Naive thymus-derived CD8-positive, alpha-beta T cell (primary cell): ENCODE measurements at regions not wholly inside any gene's neighbourhood (a gene's known extent, or its start where the extent isn't known, plus 50 kb on each side); places are given as distances from the start of the nearest gene placed in this dataset.

Experiments used
- ATAC-seq, 2 donors: fragments of 150-1000 bp; cut with Tn5 transposase in 1 of 2; sonication (Bioruptor Pico), chemical (Tn5 transposase) in 1 of 2; 1 replicate in 1 of 2; 2 replicates in 1 of 2; pipeline ENCODE4 v1.10.0; 2021; ENCODE audit warnings: mild to moderate bottlenecking in 2 of 2, moderate library complexity in 2 of 2
- POLR2A ChIA-PET: fragments of 350-600 bp; sonication (Branson Sonifier 250); formaldehyde crosslinking; loops from one replicate; lab custom pipeline; 2021; ENCODE audit warnings: antibody characterized with exemption; lab: Charles Lee
- DNase-seq, 10 donors: peaks; one replicate each; pipeline versions ENCODE4 v3.0.0 to v3.0.0-alpha.2; 2020 to 2022
- H3K27ac Mint-ChIP-seq, 10 donors: one replicate each; pipeline ENCODE4 v1.8.0; 2020 to 2022; ENCODE audit warnings: mild to moderate bottlenecking in 10 of 10, mixed read lengths in 10 of 10, moderate library complexity in 4 of 10, inconsistent platforms in 1 of 10
- H3K27me3 Mint-ChIP-seq, 5 donors: one replicate each; pipeline ENCODE4 v1.8.0; 2021 to 2022; ENCODE audit warnings: mixed read lengths in 5 of 5
- H3K36me3 Mint-ChIP-seq, 3 donors: one replicate each; pipeline ENCODE4 v1.8.0; 2020 to 2022; ENCODE audit warnings: mixed read lengths in 3 of 3, mild to moderate bottlenecking in 2 of 3, inconsistent platforms in 1 of 3
- H3K4me1 Mint-ChIP-seq, 4 donors: one replicate each; pipeline ENCODE4 v1.8.0; 2021 to 2022; ENCODE audit warnings: mixed read lengths in 4 of 4
- H3K4me3 Mint-ChIP-seq, 10 donors: one replicate each; pipeline ENCODE4 v1.8.0; 2020 to 2022; ENCODE audit warnings: mild to moderate bottlenecking in 10 of 10, mixed read lengths in 10 of 10, moderate library complexity in 6 of 10, inconsistent platforms in 1 of 10
- H3K9me3 Mint-ChIP-seq, 9 donors: one replicate each; pipeline ENCODE4 v1.8.0; 2020 to 2022; ENCODE audit warnings: mixed read lengths in 9 of 9, mild to moderate bottlenecking in 3 of 9, inconsistent platforms in 1 of 9, moderate library complexity in 1 of 9

DNA sequence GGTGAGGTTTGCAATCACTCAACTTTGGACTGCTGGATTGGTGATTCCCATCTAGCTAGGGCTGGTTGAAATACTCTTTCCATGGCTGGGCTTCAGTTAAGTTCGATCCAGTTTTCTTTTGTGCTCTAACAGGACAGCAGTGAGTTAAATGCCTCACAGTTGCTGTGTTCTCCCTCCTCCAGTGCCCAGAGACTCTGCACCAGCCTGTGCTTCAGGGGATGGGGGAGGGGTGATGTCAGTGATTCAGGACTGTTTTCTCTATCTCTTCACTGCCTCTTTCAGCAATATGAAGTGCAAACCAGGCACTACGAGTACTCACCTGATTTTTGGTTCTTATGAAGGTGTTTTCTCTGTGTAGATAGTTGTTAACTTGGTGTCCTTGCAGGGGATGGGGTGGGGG, 88.2 kb upstream of the FAM83B start:
- Mint-ChIP-seq H3K27ac (no peak overlapping the region), H3K9me3 (peaks cover 0 to 5% (median 0%) of the 10 kb centered on the region in 9 donors), H3K27me3 (no peaks in the 10 kb centered on the region), H3K4me1 (no peaks in the 10 kb centered on the region), H3K4me3 (no peak overlapping the region), H3K36me3 (no peaks in the 10 kb centered on the region)
- ATAC-seq = no peak
- no peak for DNase-seq
- POLR2A ChIA-PET = no interaction called here

- Mint-ChIP-seq H3K4me1 (no peaks in the 10 kb centered on the region), H3K4me3 (no peak overlapping the region), H3K36me3 (no peaks in the 10 kb centered on the region), H3K27ac (no peak overlapping the region), H3K9me3 (peaks cover 0 to 12% (median 3%) of the 10 kb centered on the region in 9 donors), H3K27me3 (no peaks in the 10 kb centered on the region)
- POLR2A ChIA-PET = no interaction called here
- DNase-seq (no peak), ATAC-seq (no peak)
Measured at GRCh38 chr6:54768494-54768893, 78.1 kb upstream of the FAM83B start.

- Mint-ChIP-seq H3K4me3 (no peak overlapping the region), H3K36me3 (no peaks in the 10 kb centered on the region), H3K27ac (no peak overlapping the region), H3K27me3 (no peaks in the 10 kb centered on the region), H3K4me1 (no peaks in the 10 kb centered on the region), H3K9me3 (peaks cover 0 to 8% (median 0%) of the 10 kb centered on the region in 9 donors)
- DNase-seq = no peak
- POLR2A ChIA-PET = no interaction called here
- ATAC-seq = no peak
Measured at GRCh38 chr6:54770328-54770727, 76.2 kb upstream of the FAM83B start.

GRCh38 chr6:54771968-54772367, 74.6 kb upstream of the FAM83B start:
- no peak for ATAC-seq
- Mint-ChIP-seq H3K36me3 (no peaks in the 10 kb centered on the region), H3K27me3 (no peaks in the 10 kb centered on the region), H3K4me1 (no peaks in the 10 kb centered on the region), H3K27ac (no peak overlapping the region), H3K9me3 (peaks cover 0 to 8% (median 0%) of the 10 kb centered on the region in 9 donors), H3K4me3 (no peak overlapping the region)
- POLR2A ChIA-PET = no interaction called here
- DNase-seq = no peak

DNA sequence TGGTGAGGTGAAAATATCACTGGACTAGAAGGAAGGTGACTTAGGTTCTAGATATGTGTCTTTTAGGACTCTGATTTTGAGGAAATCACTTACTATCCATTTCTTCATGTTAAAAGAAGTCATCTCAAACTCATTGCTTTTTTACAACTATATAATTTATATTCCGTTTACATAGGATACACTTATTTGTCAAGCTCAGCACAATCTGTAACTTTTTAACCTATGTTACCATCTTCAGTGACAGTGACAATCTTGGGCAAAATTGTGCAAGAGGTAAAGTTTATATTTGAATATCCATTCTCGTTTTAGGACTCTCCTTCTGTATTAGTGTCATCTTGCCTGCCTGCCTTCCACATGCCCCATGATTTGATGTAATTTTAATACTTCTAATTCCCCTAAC, 74.0 kb upstream of the FAM83B start:
- H3K36me3 Mint-ChIP-seq = no peaks in the 10 kb centered on the region
- ATAC-seq (no peak), DNase-seq (no peak)
- no peak overlapping the region for H3K27ac Mint-ChIP-seq
- peaks cover 0 to 9% (median 3%) of the 10 kb centered on the region in 9 donors for H3K9me3 Mint-ChIP-seq
- no peaks in the 10 kb centered on the region for H3K4me1 Mint-ChIP-seq
- POLR2A ChIA-PET = no interaction called here
- no peak overlapping the region for H3K4me3 Mint-ChIP-seq
- H3K27me3 Mint-ChIP-seq = no peaks in the 10 kb centered on the region

DNA sequence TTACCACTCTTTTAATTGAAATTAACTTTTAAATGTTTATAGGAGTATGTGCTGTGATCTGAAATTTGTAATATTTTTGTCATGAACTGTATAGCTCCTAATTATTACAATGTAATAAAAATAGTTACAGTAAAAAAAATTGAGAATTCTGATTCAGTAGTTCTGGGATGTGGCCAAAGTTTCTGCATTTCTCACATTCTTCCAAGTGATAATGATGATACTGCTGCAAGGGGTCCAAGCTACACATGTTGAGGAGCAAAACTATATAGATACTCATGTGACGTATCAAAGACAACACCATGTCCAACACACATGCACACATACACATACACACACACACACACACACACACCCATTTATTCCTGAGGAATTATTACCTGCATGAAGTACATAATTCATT, 71.0 kb upstream of the FAM83B start:
- POLR2A ChIA-PET = no interaction called here
- Mint-ChIP-seq H3K27ac (no peak overlapping the region), H3K27me3 (no peaks in the 10 kb centered on the region), H3K4me3 (no peak overlapping the region), H3K36me3 (no peaks in the 10 kb centered on the region), H3K9me3 (peaks cover 0 to 11% (median 4%) of the 10 kb centered on the region in 9 donors), H3K4me1 (no peaks in the 10 kb centered on the region)
- ATAC-seq (no peak), DNase-seq (no peak)

DNA sequence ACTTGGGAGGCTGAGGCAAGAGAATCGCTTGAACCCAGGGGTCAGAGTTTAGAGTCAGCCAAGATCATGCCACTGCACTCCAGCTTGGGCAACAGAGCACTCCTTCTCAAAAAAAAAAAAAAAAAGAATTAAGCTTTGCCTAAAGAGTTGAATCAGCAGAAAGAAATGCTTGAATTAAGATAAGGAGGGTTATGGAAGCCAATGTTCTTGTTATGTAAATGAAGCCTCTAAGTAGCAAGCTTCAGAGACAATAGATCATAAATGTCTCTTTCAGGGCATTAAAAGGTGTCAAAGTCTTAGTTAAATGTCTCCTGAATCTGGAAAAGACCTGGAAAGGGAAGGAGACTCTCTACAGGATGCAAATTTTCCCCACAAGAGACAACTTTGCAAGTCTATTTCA, 69.7 kb upstream of the FAM83B start:
- DNase-seq = no peak
- Mint-ChIP-seq H3K27me3 (no peaks in the 10 kb centered on the region), H3K9me3 (peaks cover 2 to 13% (median 7%) of the 10 kb centered on the region in 9 donors), H3K27ac (no peak overlapping the region), H3K36me3 (no peaks in the 10 kb centered on the region), H3K4me3 (no peak overlapping the region), H3K4me1 (no peaks in the 10 kb centered on the region)
- POLR2A ChIA-PET = no interaction called here
- no peak for ATAC-seq

GRCh38 chr6:54778731-54779130, 67.8 kb upstream of the FAM83B start:
- H3K27ac Mint-ChIP-seq = no peak overlapping the region
- no peaks in the 10 kb centered on the region for H3K4me1 Mint-ChIP-seq
- no peak for ATAC-seq
- H3K9me3 Mint-ChIP-seq = peaks cover 2 to 16% (median 7%) of the 10 kb centered on the region in 9 donors
- POLR2A ChIA-PET = no interaction called here
- H3K27me3 Mint-ChIP-seq = no peaks in the 10 kb centered on the region
- H3K4me3 Mint-ChIP-seq = no peak overlapping the region
- no peaks in the 10 kb centered on the region for H3K36me3 Mint-ChIP-seq
- DNase-seq = no peak

DNA sequence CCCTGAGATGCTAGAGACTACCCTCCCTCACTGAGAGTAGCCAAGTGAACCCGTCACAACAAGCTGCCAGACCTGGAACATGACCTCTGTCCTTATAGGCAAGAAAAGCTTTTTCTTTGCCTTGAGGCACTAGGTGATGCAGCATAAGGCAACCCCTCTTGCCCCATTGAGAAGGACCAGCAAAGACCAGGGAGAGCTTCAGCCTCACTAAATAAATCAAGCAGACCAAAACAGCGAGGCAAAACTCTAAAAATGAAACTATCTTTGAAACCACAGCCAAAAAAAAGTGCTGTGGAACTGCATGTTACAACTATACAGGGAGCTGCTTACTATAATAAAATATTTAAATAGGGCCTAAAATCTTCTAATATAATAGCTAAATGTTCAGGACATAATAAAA, 62.6 kb upstream of the FAM83B start:
- Mint-ChIP-seq H3K27me3 (no peaks in the 10 kb centered on the region), H3K27ac (no peak overlapping the region)
- POLR2A ChIA-PET = no interaction called here

GRCh38 chr6:54786154-54786553, 60.4 kb upstream of the FAM83B start:
- H3K36me3 Mint-ChIP-seq = no peaks in the 10 kb centered on the region
- H3K27ac Mint-ChIP-seq = no peak overlapping the region
- H3K27me3 Mint-ChIP-seq = no peaks in the 10 kb centered on the region
- no peak for DNase-seq
- no peaks in the 10 kb centered on the region for H3K4me1 Mint-ChIP-seq
- no peak overlapping the region for H3K4me3 Mint-ChIP-seq
- ATAC-seq = no peak
- peaks cover 0 to 12% (median 8%) of the 10 kb centered on the region in 9 donors for H3K9me3 Mint-ChIP-seq
- POLR2A ChIA-PET = no interaction called here

More for the DNA sequence above, 62.6 kb upstream of the FAM83B start:
- H3K9me3 Mint-ChIP-seq = peaks cover under 1 to 13% (median 5%) of the 10 kb centered on the region in 9 donors
- DNase-seq (no peak), ATAC-seq (no peak)
- no peak overlapping the region for H3K4me3 Mint-ChIP-seq
- H3K36me3 Mint-ChIP-seq = no peaks in the 10 kb centered on the region
- no peaks in the 10 kb centered on the region for H3K4me1 Mint-ChIP-seq

DNA sequence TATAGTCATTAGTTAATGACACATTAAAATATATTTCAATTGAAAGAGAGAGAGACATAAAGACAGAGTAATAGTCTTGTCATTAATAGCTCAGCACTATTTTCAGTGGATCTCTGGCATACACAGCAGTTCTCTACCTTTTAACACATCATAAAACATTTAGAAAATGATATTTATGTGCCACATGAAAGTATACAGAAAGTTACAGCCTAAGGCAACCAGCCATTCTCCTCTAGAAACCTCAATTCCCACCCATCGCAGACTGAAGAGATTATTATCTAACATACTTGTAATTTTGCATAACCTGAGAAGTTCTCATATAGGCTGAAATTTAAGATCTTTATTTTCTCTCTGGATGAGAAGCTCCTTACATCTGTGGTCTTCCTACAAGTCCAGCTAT, 58.7 kb upstream of the FAM83B start:
- peaks cover 0 to 6% (median 2%) of the 10 kb centered on the region in 9 donors for H3K9me3 Mint-ChIP-seq
- H3K27me3 Mint-ChIP-seq = no peaks in the 10 kb centered on the region
- DNase-seq (no peak), ATAC-seq (no peak)
- POLR2A ChIA-PET = no interaction called here
- no peak overlapping the region for H3K4me3 Mint-ChIP-seq
- no peak overlapping the region for H3K27ac Mint-ChIP-seq
- H3K36me3 Mint-ChIP-seq = no peaks in the 10 kb centered on the region
- H3K4me1 Mint-ChIP-seq = no peaks in the 10 kb centered on the region
